IMR-90 (cell line): ENCODE measurements at regions not wholly inside any gene's neighbourhood (a gene's known extent, or its start where the extent isn't known, plus 50 kb on each side); places are given as distances from the start of the nearest gene placed in this dataset.

Experiments
- ATAC-seq: fragments of 200-7000 bp; cut with Tn5 transposase; 2 replicates; pipeline ENCODE4 v1.9.1; 2020; ENCODE audit warnings: low read depth, mild to moderate bottlenecking, moderate library complexity
- BruUV-seq: library from RNA; stranded (reverse); fragments of 400-500 nt; replicated peaks from 2 replicates; lab custom pipeline; 2021; lab: Mats Ljungman, UMichigan
- CTCF ChIA-PET: fragments of 300-600 bp; formaldehyde crosslinking; extraction: SDS; loops from one replicate; lab custom pipeline; 2021; ENCODE audit warnings: antibody characterized with exemption; lab: Yijun Ruan, JAX
- POLR2A ChIA-PET: fragments of 300-600 bp; sonication (Branson Sonifier 250); formaldehyde crosslinking; loops from one replicate; lab custom pipeline; 2022; ENCODE audit warnings: antibody characterized with exemption; ENCODE audit not compliant: unreplicated experiment; lab: Charles Lee
- DNase-seq: peaks from one replicate; pipeline ENCODE4 v3.0.0; 2013
- H2AFZ ChIP-seq: replicated peaks from 2 replicates; pipeline ENCODE3; 2013; ENCODE audit warnings: low read length, mild to moderate bottlenecking; ENCODE audit not compliant: poor library complexity
- H2AK5ac ChIP-seq: 2 replicates; pipeline ENCODE4 v1.6.1; 2013; ENCODE audit warnings: low read depth, low read length, inconsistent platforms
- H2AK9ac ChIP-seq: replicated peaks from 2 replicates; pipeline ENCODE3; 2013; ENCODE audit warnings: mild to moderate bottlenecking, low read depth, low read length, moderate library complexity; ENCODE audit not compliant: poor library complexity
- H2BK120ac ChIP-seq: 2 replicates; pipeline ENCODE4 v1.6.1; 2013; ENCODE audit warnings: low read depth, low read length, inconsistent platforms
- H2BK15ac ChIP-seq: 3 replicates; pipeline ENCODE4 v1.6.1; 2013; ENCODE audit warnings: low read depth, low read length, inconsistent platforms
- H2BK20ac ChIP-seq: 2 replicates; pipeline ENCODE4 v1.6.1; 2013; ENCODE audit warnings: low read depth, mild to moderate bottlenecking, inconsistent platforms, low read length, moderate library complexity
- H2BK5ac ChIP-seq: 2 replicates; pipeline ENCODE4 v1.6.1; 2013; ENCODE audit warnings: mild to moderate bottlenecking, low read depth, low read length, inconsistent platforms; ENCODE audit not compliant: poor library complexity, severe bottlenecking
- H3K14ac ChIP-seq: replicated peaks from 2 replicates; pipeline ENCODE4 v1.6.1; 2013; ENCODE audit warnings: low read depth, low read length, inconsistent platforms
- H3K18ac ChIP-seq: 2 replicates; pipeline ENCODE4 v1.6.1; 2013; ENCODE audit warnings: low read depth, low read length, control low read depth
- H3K23ac ChIP-seq: 2 replicates; pipeline ENCODE4 v1.6.1; 2013; ENCODE audit warnings: low read depth, low read length, inconsistent platforms
- H3K27ac ChIP-seq: 2 replicates; pipeline ENCODE4 v1.5.1; 2013; ENCODE audit warnings: mild to moderate bottlenecking, control low read depth, low read length; ENCODE audit not compliant: insufficient read depth
- H3K27me3 ChIP-seq: 2 replicates; pipeline ENCODE4 v1.6.1; 2013; ENCODE audit warnings: low read length; ENCODE audit not compliant: control insufficient read depth, insufficient read depth
- H3K36me3 ChIP-seq: 2 replicates; pipeline ENCODE4 v1.6.1; 2013; ENCODE audit warnings: low read length, mixed read lengths; ENCODE audit not compliant: control insufficient read depth, insufficient read depth
- H3K4ac ChIP-seq: 2 replicates; pipeline ENCODE4 v1.6.1; 2013; ENCODE audit warnings: low read depth, low read length, inconsistent platforms
- H3K4me1 ChIP-seq: 2 replicates; pipeline ENCODE4 v1.6.1; 2013; ENCODE audit warnings: low read length, mixed read lengths; ENCODE audit not compliant: control insufficient read depth, insufficient read depth
- H3K4me2 ChIP-seq: 2 replicates; pipeline ENCODE4 v1.6.1; 2013; ENCODE audit warnings: low read depth, mild to moderate bottlenecking, control low read depth, low read length, moderate library complexity
- H3K4me3 ChIP-seq: 2 replicates; pipeline ENCODE4 v1.5.1; 2013; ENCODE audit warnings: low read depth, mild to moderate bottlenecking, control low read depth, low read length, moderate library complexity; ENCODE audit not compliant: insufficient read depth
- H3K56ac ChIP-seq: 2 replicates; pipeline ENCODE4 v1.6.1; 2013; ENCODE audit warnings: low read length, inconsistent platforms; ENCODE audit not compliant: insufficient read depth; ENCODE audit errors: extremely low read depth
- H3K79me1 ChIP-seq, 2 experiments: 2 replicates each; pipeline ENCODE4 v1.6.1; 2013; ENCODE audit warnings: low read length in 2 of 2, inconsistent platforms in 1 of 2, low read depth in 1 of 2
- H3K9ac ChIP-seq: 2 replicates; pipeline ENCODE4 v1.6.1; 2013; ENCODE audit warnings: low read depth, low read length, control low read depth
- H3K9me1 ChIP-seq: 2 replicates; pipeline ENCODE4 v1.6.1; 2013; ENCODE audit warnings: low read length, inconsistent platforms; ENCODE audit not compliant: insufficient read depth
- H3K9me3 ChIP-seq: 2 replicates; pipeline ENCODE4 v1.6.1; 2013; ENCODE audit warnings: low read length; ENCODE audit not compliant: control insufficient read depth, insufficient read depth
- H4K20me1 ChIP-seq: 2 replicates; pipeline ENCODE4 v1.6.1; 2013; ENCODE audit warnings: low read length, inconsistent platforms; ENCODE audit not compliant: insufficient read depth
- H4K5ac ChIP-seq: 2 replicates; pipeline ENCODE4 v1.6.1; 2013; ENCODE audit warnings: mild to moderate bottlenecking, low read depth, low read length, control low read depth
- H4K8ac ChIP-seq, 2 experiments: 2 replicates each; pipeline ENCODE4 v1.6.1; 2013; ENCODE audit warnings: low read depth in 2 of 2, low read length in 2 of 2, control low read depth in 1 of 2, inconsistent platforms in 1 of 2
- H4K91ac ChIP-seq: 2 replicates; pipeline ENCODE4 v1.6.1; 2013; ENCODE audit warnings: low read depth, low read length, inconsistent platforms; ENCODE audit not compliant: insufficient read depth
- FOS ChIP-seq: fragments of 150-350 bp; IDR thresholded peaks from 2 replicates; pipeline ENCODE4 v1.6.1; 2016; ENCODE audit warnings: low read depth, low read length
- MAFK ChIP-seq: IDR thresholded peaks from 2 replicates; pipeline ENCODE4 v1.6.1; 2012; ENCODE audit warnings: low read depth, low read length, improper control_type of control experiment
- MXI1 ChIP-seq: IDR thresholded peaks from 2 replicates; pipeline ENCODE4 v1.6.1; 2012; ENCODE audit warnings: low read depth, mild to moderate bottlenecking, low read length, moderate library complexity, borderline replicate concordance
- RAD21 ChIP-seq: IDR thresholded peaks from 2 replicates; pipeline ENCODE4 v1.6.1; 2012; ENCODE audit warnings: low read length, improper control_type of control experiment
- SMC3 ChIP-seq: fragments of 150-350 bp; IDR thresholded peaks from 2 replicates; pipeline ENCODE4 v1.6.1; 2016; ENCODE audit warnings: low read depth, mild to moderate bottlenecking, antibody characterized with exemption, low read length, moderate library complexity
- WGBS, 2 experiments: methylation state at CpG; one replicate each; pipeline versions ENCODE4 v1.1.5 to v1.1.7; 2013; ENCODE audit warnings: missing lambda C conversion rate in 2 of 2; ENCODE audit not compliant: insufficient read length in 1 of 2; ENCODE audit errors: extremely low coverage in 2 of 2; 5-methylcytosine and 5-hydroxymethylcytosine counted together
- dilution Hi-C: fragments of 300-500 bp; cut with HindIII; formaldehyde crosslinking; loops from one replicate; pipeline ENCODE4 v1.14.3; 2018; ENCODE audit warnings: low sequenced_read_pairs; ENCODE audit not compliant: unreplicated experiment
- in situ Hi-C: fragments of 300-500 bp; cut with MboI; formaldehyde crosslinking; loops from 3 replicates; pipeline ENCODE4 v1.14.3; 2019; ENCODE audit warnings: low sequenced_read_pairs, inconsistent platforms, mixed read lengths
- intact Hi-C: fragments of 100-400 bp; cut with micrococcal nuclease; formaldehyde crosslinking; loops from 2 replicates; pipeline ENCODE4 v1.10.0; 2022
- TF ChIP-seq, protein P1 (sequence below): conservative IDR thresholded peaks from 2 replicates; pipeline ENCODE4 v1.5.1; 2012; ENCODE audit warnings: mild to moderate bottlenecking, low read depth, low read length, improper control_type of control experiment

DNA sequence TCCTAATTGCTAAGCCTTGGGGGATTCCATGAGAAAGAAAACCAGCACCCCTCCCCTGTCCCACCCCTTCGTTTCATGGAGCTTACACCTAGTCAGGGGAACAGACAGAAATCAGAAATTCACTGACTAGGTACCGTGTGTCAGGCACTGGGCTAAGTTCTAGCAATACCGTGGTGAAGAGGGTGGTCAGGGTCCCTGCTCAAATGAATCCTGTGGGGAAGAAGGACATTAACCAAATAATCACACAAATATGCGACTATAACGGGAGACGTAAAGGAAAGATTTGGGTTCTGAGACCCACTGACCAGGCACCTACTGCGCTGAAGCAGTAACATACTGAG, 65.1 kb upstream of the TOP1 start:
- dilution Hi-C loops = no loop called here
- POLR2A ChIA-PET = no interaction called here
- intact Hi-C loops = loop anchor here (1.0 to 5.0 kb wide), 6 partner anchors 166 to 1851 kb away; no protein-coding TSS in a partner anchor

More for the DNA sequence above, 65.1 kb upstream of the TOP1 start:
- DNase-seq (no peak), ATAC-seq (no peak)
- H3K4me2 ChIP-seq = no peak overlapping the region
- H3K4ac ChIP-seq = no peak overlapping the region
- no peak overlapping the region for H4K5ac ChIP-seq
- H3K36me3 ChIP-seq = no peaks in the 10 kb centered on the region
- H2BK20ac ChIP-seq = no peak overlapping the region
- H3K9me3 ChIP-seq = no peaks in the 10 kb centered on the region
- no peak overlapping the region for H4K8ac ChIP-seq
- H3K9ac ChIP-seq = no peak overlapping the region
- no peak overlapping the region for H4K91ac ChIP-seq
- H3K4me3 ChIP-seq = no peak overlapping the region
- H2AK9ac ChIP-seq = no peak overlapping the region
- in situ Hi-C loops = loop anchor here (25.0 kb wide), 2 partner anchors 649 to 1101 kb away; partner anchors contain the start of gene CHD6
- no TSS peak for BruUV-seq
- no peak overlapping the region for H3K14ac ChIP-seq
- H2BK5ac ChIP-seq = no peak overlapping the region
- H3K18ac ChIP-seq = no peak overlapping the region
- H3K23ac ChIP-seq = no peak overlapping the region
- H2AK5ac ChIP-seq = no peak overlapping the region
- H2BK15ac ChIP-seq = no peak overlapping the region
- H2AFZ ChIP-seq = no peak overlapping the region
- CTCF ChIA-PET = interaction anchor here (0.6 to 1.7 kb wide), 9 partner anchors 11 to 1852 kb away, joined by 3 to 5 read pairs (median 4); no protein-coding TSS in a partner anchor
- no peak overlapping the region for H2BK120ac ChIP-seq
- no peak overlapping the region for H3K56ac ChIP-seq
- no peak overlapping the region for H3K27ac ChIP-seq
- no peaks in the 10 kb centered on the region for H3K27me3 ChIP-seq
- no peak for TF ChIP-seq SMC3
- no peak for TF ChIP-seq RAD21
- TF ChIP-seq MAFK = no peak
- TF ChIP-seq MXI1 = no peak
- TF ChIP-seq FOS = no peak
- TF ChIP-seq, protein P1, sequence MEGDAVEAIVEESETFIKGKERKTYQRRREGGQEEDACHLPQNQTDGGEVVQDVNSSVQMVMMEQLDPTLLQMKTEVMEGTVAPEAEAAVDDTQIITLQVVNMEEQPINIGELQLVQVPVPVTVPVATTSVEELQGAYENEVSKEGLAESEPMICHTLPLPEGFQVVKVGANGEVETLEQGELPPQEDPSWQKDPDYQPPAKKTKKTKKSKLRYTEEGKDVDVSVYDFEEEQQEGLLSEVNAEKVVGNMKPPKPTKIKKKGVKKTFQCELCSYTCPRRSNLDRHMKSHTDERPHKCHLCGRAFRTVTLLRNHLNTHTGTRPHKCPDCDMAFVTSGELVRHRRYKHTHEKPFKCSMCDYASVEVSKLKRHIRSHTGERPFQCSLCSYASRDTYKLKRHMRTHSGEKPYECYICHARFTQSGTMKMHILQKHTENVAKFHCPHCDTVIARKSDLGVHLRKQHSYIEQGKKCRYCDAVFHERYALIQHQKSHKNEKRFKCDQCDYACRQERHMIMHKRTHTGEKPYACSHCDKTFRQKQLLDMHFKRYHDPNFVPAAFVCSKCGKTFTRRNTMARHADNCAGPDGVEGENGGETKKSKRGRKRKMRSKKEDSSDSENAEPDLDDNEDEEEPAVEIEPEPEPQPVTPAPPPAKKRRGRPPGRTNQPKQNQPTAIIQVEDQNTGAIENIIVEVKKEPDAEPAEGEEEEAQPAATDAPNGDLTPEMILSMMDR = no peak
- no CpG with 5 or more reads among the region's 7 CpGs for WGBS, 2 experiments
- H4K20me1 ChIP-seq = peaks cover 4% of the 10 kb centered on the region; the same call in 1 of the 2 replicates
- peaks cover 0 to 3% of the 10 kb centered on the region in 2 experiments; a peak in 1 of 4 replicates for H3K79me1 ChIP-seq
- no peaks in the 10 kb centered on the region; the same call in 1 of the 2 replicates for H3K4me1 ChIP-seq
- H3K9me1 ChIP-seq = no peaks in the 10 kb centered on the region; the same call in 1 of the 2 replicates
